BE2C (cell line): ENCODE measurements at regions not wholly inside any gene's neighbourhood (a gene's known extent, or its start where the extent isn't known, plus 50 kb on each side); places are given as distances from the start of the nearest gene placed in this dataset.

Experiments used
- DNase-seq: peaks from one replicate; pipeline ENCODE4 v3.0.0-alpha.2; 2020
- H3K27me3 ChIP-seq: fragments of 250-450 bp; sonication (Bioruptor Pico); 2 replicates; pipeline ENCODE4 v1.5.1; 2020; ENCODE audit warnings: mild to moderate bottlenecking
- H3K36me3 ChIP-seq: fragments of 250-450 bp; sonication (Bioruptor Pico); 2 replicates; pipeline ENCODE4 v1.5.1; 2020; ENCODE audit warnings: mild to moderate bottlenecking
- H3K4me1 ChIP-seq: fragments of 250-450 bp; sonication (Bioruptor Pico); 2 replicates; pipeline ENCODE4 v1.5.1; 2020
- H3K4me3 ChIP-seq: 2 replicates; pipeline ENCODE4 v1.5.1; 2011; ENCODE audit warnings: low read depth, low read length
- H3K9me3 ChIP-seq: fragments of 250-450 bp; sonication (Bioruptor Pico); 2 replicates; pipeline ENCODE4 v1.5.1; 2020
- CTCF ChIP-seq: IDR thresholded peaks from 2 replicates; pipeline ENCODE4 v1.5.1; 2012; ENCODE audit warnings: mild to moderate bottlenecking, low read depth, low read length

- no peak for TF ChIP-seq CTCF
- Histone ChIP-seq H3K4me1 (no peaks in the 10 kb centered on the region), H3K36me3 (no peaks in the 10 kb centered on the region), H3K4me3 (no peak overlapping the region), H3K9me3 (no peaks in the 10 kb centered on the region), H3K27me3 (no peaks in the 10 kb centered on the region)
- no peak for DNase-seq
These were observed 168.3 kb upstream of the DUSP10 start for GRCh38 chr1:221910222-221910621.

- no peaks in the 10 kb centered on the region for H3K9me3 ChIP-seq
- no peak overlapping the region for H3K4me3 ChIP-seq
- TF ChIP-seq CTCF: no peak
- H3K4me1 ChIP-seq: no peaks in the 10 kb centered on the region
- no peaks in the 10 kb centered on the region for H3K36me3 ChIP-seq
- no peak for DNase-seq
- H3K27me3 ChIP-seq: no peaks in the 10 kb centered on the region
These were observed 166.7 kb upstream of the DUSP10 start for GRCh38 chr1:221908573-221908972.

GRCh38 chr1:221907166-221907932, 165.5 kb upstream of the DUSP10 start:
- H3K9me3 ChIP-seq: no peaks in the 10 kb centered on the region
- DNase-seq: no peak
- TF ChIP-seq CTCF: no peak
- H3K4me1 ChIP-seq: no peaks in the 10 kb centered on the region
- H3K36me3 ChIP-seq: no peaks in the 10 kb centered on the region
- no peaks in the 10 kb centered on the region for H3K27me3 ChIP-seq
- no peak overlapping the region for H3K4me3 ChIP-seq

- Histone ChIP-seq H3K9me3 (no peaks in the 10 kb centered on the region), H3K4me1 (no peaks in the 10 kb centered on the region), H3K27me3 (no peaks in the 10 kb centered on the region), H3K4me3 (no peak overlapping the region), H3K36me3 (no peaks in the 10 kb centered on the region)
- DNase-seq: no peak
- no peak for TF ChIP-seq CTCF
These were observed 163.9 kb upstream of the DUSP10 start for GRCh38 chr1:221905802-221906201.

GRCh38 chr1:221904319-221904718, 162.4 kb upstream of the DUSP10 start:
- Histone ChIP-seq H3K9me3 (no peaks in the 10 kb centered on the region), H3K27me3 (no peaks in the 10 kb centered on the region), H3K4me3 (no peak overlapping the region), H3K4me1 (no peaks in the 10 kb centered on the region), H3K36me3 (no peaks in the 10 kb centered on the region)
- DNase-seq: no peak
- TF ChIP-seq CTCF: no peak

- no peak overlapping the region for H3K4me3 ChIP-seq
- no peaks in the 10 kb centered on the region for H3K4me1 ChIP-seq
- no peaks in the 10 kb centered on the region for H3K36me3 ChIP-seq
- no peaks in the 10 kb centered on the region for H3K9me3 ChIP-seq
- TF ChIP-seq CTCF: no peak
- no peak for DNase-seq
- H3K27me3 ChIP-seq: no peaks in the 10 kb centered on the region
These were observed 161.7 kb upstream of the DUSP10 start for GRCh38 chr1:221903594-221903993.
